ENCODE measurements at regions not wholly inside any gene's neighbourhood (a gene's known extent, or its start where the extent isn't known, plus 50 kb on each side); places are given as distances from the start of the nearest gene placed in this dataset.

DNA sequence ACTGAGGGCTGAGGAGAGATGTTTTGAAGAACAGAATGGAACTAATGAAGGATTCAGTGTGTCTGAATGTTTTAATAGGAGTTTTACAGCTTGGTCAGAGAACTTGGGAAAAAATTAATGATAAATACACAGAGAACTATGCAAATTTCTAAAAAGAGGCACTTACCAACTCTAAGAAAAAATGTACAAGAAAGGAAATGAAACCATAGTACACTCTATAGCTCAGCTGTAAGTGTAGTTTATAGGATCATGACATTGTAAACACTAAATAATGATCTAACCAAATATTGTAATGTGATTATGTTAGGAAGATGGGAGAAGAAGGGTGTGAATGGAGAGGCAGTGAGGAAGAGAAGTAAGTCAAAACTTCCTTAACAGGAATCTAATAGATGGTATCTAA, 205.2 kb downstream of the SEC61B start:
- intact Hi-C loops (cut with DNase I, micrococcal nuclease), result no loop called here
- ATAC-seq, result no peak
- no peaks in the 10 kb centered on the region for H3K9me3 ChIP-seq
- no peaks in the 10 kb centered on the region for H3K4me1 ChIP-seq (ENCODE audit: low read depth)
- no peak for DNase-seq
- TF ChIP-seq CTCF (IDR thresholded peaks at IDR 0.05), result no peak
- no peaks in the 10 kb centered on the region for H3K36me3 ChIP-seq (ENCODE audit: low read depth)
- H3K4me3 ChIP-seq, result no peak overlapping the region

GRCh38 chr9:99430301-99430700, 208.2 kb downstream of the SEC61B start:
- TF ChIP-seq CTCF (IDR thresholded peaks at IDR 0.05), result no peak
- H3K36me3 ChIP-seq (ENCODE audit: low read depth), result no peaks in the 10 kb centered on the region

GRCh38 chr9:99431103-99431502, 209.0 kb downstream of the SEC61B start:
- Histone ChIP-seq H3K36me3 (ENCODE audit: low read depth) (no peaks in the 10 kb centered on the region), H3K9me3 (no peaks in the 10 kb centered on the region), H3K4me3 (no peak overlapping the region), H3K4me1 (ENCODE audit: low read depth) (no peaks in the 10 kb centered on the region)
- no peak for TF ChIP-seq CTCF (IDR thresholded peaks at IDR 0.05)
- intact Hi-C loops (cut with DNase I, micrococcal nuclease), result no loop called here
- ATAC-seq (no peak), DNase-seq (no peak)

More at GRCh38 chr9:99430301-99430700, 208.2 kb downstream of the SEC61B start:
- no peaks in the 10 kb centered on the region for H3K9me3 ChIP-seq
- ATAC-seq (no peak), DNase-seq (no peak)
- H3K4me3 ChIP-seq, result no peak overlapping the region
- no peaks in the 10 kb centered on the region for H3K4me1 ChIP-seq (ENCODE audit: low read depth)
- intact Hi-C loops (cut with DNase I, micrococcal nuclease), result no loop called here

GRCh38 chr9:99432075-99432474, 210.0 kb downstream of the SEC61B start:
- no peak overlapping the region for H3K4me3 ChIP-seq

GRCh38 chr9:99433095-99433494, 211.0 kb downstream of the SEC61B start:
- Histone ChIP-seq H3K4me1 (ENCODE audit: low read depth) (no peaks in the 10 kb centered on the region), H3K4me3 (no peak overlapping the region), H3K36me3 (ENCODE audit: low read depth) (no peaks in the 10 kb centered on the region), H3K9me3 (no peaks in the 10 kb centered on the region)
- intact Hi-C loops (cut with DNase I, micrococcal nuclease), result no loop called here
- no peak for TF ChIP-seq CTCF (IDR thresholded peaks at IDR 0.05)
- DNase-seq, result no peak
- ATAC-seq, result no peak

More at GRCh38 chr9:99432075-99432474, 210.0 kb downstream of the SEC61B start:
- H3K36me3 ChIP-seq (ENCODE audit: low read depth), result no peaks in the 10 kb centered on the region
- no peaks in the 10 kb centered on the region for H3K4me1 ChIP-seq (ENCODE audit: low read depth)
- no peak for DNase-seq
- intact Hi-C loops (cut with DNase I, micrococcal nuclease), result no loop called here
- no peaks in the 10 kb centered on the region for H3K9me3 ChIP-seq
- no peak for ATAC-seq
- no peak for TF ChIP-seq CTCF (IDR thresholded peaks at IDR 0.05)

DNA sequence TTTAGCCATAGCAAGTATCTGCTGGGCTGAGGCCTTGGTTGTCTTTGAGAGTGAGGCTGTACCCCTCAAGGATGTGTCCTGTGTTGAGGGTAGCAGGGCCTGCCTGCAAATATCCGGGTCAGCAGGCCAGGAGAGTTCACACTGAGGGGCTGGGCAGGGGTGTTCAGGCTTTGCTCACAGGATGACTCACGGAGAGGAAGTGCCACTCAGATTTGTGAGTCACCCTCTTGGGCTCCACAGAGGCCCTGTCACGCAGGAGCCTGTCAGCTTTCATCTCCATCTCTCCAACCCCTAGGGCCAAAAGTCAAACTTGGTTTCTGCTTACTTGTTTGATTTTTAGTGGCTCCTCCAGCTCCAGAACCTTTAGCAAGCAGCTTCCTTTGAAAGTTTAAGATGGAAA, 211.5 kb downstream of the SEC61B start:
- no peaks in the 10 kb centered on the region for H3K36me3 ChIP-seq (ENCODE audit: low read depth)
- no peak for TF ChIP-seq CTCF (IDR thresholded peaks at IDR 0.05)
- H3K9me3 ChIP-seq, result no peaks in the 10 kb centered on the region
- no peaks in the 10 kb centered on the region for H3K4me1 ChIP-seq (ENCODE audit: low read depth)
- ATAC-seq (peak; percentile 69), DNase-seq (peak in 2 of 3 donors; percentile 22 to 26)
- intact Hi-C loops (cut with DNase I, micrococcal nuclease), result no loop called here
- no peak overlapping the region for H3K4me3 ChIP-seq
